Adrenal gland (tissue), 5 donors: ENCODE measurements at regions not wholly inside any gene's neighbourhood (a gene's known extent, or its start where the extent isn't known, plus 50 kb on each side); places are given as distances from the start of the nearest gene placed in this dataset.

ENCODE experiments used
- POLR2A ChIP-seq, 2 donors: fragments of 450-650 bp; IDR thresholded peaks; one replicate each; pipeline ENCODE4 v1.6.1; 2017; ENCODE audit warnings: antibody characterized with exemption in 2 of 2, mild to moderate bottlenecking in 2 of 2, moderate library complexity in 1 of 2
- TF ChIP-seq, protein P1 (sequence below), 6 experiments: fragments of 450-650 bp in 4 of 6; fragments of 200-600 bp in 2 of 6; sonication (generic) in 1 of 6; IDR thresholded peaks; 1 replicate in 5 of 6; 2 replicates in 1 of 6; pipeline versions ENCODE4 v1.5.1 to v1.8.0; 2016 to 2021; ENCODE audit warnings: antibody characterized with exemption in 6 of 6, mild to moderate bottlenecking in 2 of 6, moderate library complexity in 1 of 6
- donor health status: DM: no; HTN: no; CAD: no.

DNA sequence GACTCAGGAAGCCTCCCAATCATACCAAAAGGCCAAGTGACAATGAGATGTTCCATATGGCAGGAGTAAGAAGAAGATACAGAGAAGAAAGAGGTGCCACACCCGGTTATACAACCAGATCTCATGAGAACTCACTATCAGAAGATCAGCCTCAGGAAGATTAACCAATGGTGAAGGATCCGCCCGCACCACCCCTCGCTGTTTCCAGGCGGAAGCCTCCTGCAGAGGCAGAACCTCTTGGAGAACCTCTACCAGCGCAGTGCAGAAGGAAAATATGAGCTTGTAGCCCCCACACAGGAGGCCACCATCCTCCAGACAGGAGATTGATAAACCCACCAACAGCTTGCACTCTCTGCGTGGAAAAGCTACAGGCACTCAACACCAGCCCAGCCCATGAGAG is 245.1 kb downstream of the POTED start:
- TF ChIP-seq POLR2A (IDR thresholded peaks at IDR 0.05): no peak
- TF ChIP-seq, protein P1, sequence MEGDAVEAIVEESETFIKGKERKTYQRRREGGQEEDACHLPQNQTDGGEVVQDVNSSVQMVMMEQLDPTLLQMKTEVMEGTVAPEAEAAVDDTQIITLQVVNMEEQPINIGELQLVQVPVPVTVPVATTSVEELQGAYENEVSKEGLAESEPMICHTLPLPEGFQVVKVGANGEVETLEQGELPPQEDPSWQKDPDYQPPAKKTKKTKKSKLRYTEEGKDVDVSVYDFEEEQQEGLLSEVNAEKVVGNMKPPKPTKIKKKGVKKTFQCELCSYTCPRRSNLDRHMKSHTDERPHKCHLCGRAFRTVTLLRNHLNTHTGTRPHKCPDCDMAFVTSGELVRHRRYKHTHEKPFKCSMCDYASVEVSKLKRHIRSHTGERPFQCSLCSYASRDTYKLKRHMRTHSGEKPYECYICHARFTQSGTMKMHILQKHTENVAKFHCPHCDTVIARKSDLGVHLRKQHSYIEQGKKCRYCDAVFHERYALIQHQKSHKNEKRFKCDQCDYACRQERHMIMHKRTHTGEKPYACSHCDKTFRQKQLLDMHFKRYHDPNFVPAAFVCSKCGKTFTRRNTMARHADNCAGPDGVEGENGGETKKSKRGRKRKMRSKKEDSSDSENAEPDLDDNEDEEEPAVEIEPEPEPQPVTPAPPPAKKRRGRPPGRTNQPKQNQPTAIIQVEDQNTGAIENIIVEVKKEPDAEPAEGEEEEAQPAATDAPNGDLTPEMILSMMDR (IDR thresholded peaks at IDR 0.05): no peak
